ENCODE measurements at regions not wholly inside any gene's neighbourhood (a gene's known extent, or its start where the extent isn't known, plus 50 kb on each side); places are given as distances from the start of the nearest gene placed in this dataset.
"Not testable (repeated sequence)": the region's sequence is repeated elsewhere in the genome, so short reads cannot be mapped to it uniquely, and the experiment has no call there.

DNA sequence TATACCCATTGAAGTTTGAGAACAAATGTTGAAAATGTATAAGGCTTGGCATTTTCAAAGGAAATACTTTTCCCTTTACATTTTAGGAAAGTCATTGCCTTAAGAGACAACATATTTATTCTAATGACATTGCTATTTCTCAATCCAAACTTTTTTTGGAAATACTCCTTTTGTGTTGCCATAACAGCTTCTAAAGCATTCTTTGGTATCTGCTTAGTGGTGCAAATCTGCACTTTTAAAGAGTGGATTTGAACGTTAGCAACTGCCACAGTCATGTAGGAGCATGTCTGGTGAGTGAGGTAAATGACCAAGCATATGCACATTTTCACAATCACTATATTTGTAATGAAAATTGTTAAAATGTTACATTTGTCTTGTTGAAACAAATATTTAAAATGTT lies 124.4 kb upstream of the GORAB start:
- Histone ChIP-seq H3K27ac (ENCODE audit: low read depth, low read length) (no peak overlapping the region), H3K4me1 (ENCODE audit: control insufficient read depth, insufficient read depth, low read length, unreplicated experiment) (peaks cover 20% of the 10 kb centered on the region), H3K27me3 (ENCODE audit: insufficient read depth, low read length) (no peaks in the 10 kb centered on the region), H2AFZ (ENCODE audit: low read length, unreplicated experiment) (no peak overlapping the region), H3K4me3 (ENCODE audit: low read depth, low read length) (no peak overlapping the region), H3K36me3 (ENCODE audit: insufficient read depth, low read length) (no peaks in the 10 kb centered on the region; the same call in 1 of the 2 replicates), H3K79me2 (ENCODE audit: control insufficient read depth, insufficient read depth, low read length, unreplicated experiment) (no peaks in the 10 kb centered on the region)

DNA sequence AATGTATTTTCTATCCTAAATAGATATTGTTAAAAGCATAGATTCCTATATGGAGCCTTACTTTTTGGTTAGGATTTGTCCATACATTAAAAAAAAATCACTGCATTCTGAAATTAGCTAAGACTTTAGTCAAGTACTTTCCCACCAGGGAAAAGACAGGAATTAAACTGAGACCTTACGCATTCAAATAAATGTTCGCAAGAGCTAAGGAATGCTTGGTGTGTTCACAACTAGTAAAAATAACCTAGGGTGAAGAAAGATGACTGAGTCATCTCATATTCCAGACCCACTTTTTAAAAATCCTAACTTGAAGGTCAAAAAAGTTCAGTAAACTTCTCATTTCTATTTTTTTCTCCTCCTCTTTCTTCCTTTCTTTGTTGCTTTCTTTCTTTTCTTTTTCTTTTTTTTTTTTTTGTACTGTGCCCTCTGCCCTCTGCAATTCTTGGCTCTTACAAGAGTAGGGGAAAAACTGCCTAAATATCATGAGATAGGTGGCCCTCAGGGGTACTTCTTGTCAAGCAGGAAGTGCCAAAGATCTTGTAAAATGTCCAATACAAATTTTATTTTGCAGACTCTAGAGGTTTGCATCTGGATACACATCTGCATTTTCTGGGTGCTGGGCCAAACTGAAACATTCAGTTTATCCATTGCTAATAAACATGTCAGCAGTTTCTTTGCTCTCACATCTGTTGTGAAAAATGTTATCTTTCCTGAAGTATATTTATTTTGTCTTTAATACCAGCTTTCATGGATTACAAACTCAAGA lies 121.4 kb upstream of the GORAB start:
- Histone ChIP-seq H3K4me3 (ENCODE audit: low read depth, low read length) (no peak overlapping the region), H2AFZ (ENCODE audit: low read length, unreplicated experiment) (peak overlapping the region; percentile 1), H3K79me2 (ENCODE audit: control insufficient read depth, insufficient read depth, low read length, unreplicated experiment) (no peaks in the 10 kb centered on the region), H3K4me1 (ENCODE audit: control insufficient read depth, insufficient read depth, low read length, unreplicated experiment) (peaks cover 27% of the 10 kb centered on the region), H3K27ac (ENCODE audit: low read depth, low read length) (peak overlapping the region; percentile 84), H3K27me3 (ENCODE audit: insufficient read depth, low read length) (no peaks in the 10 kb centered on the region), H3K36me3 (ENCODE audit: insufficient read depth, low read length) (no peaks in the 10 kb centered on the region)

DNA sequence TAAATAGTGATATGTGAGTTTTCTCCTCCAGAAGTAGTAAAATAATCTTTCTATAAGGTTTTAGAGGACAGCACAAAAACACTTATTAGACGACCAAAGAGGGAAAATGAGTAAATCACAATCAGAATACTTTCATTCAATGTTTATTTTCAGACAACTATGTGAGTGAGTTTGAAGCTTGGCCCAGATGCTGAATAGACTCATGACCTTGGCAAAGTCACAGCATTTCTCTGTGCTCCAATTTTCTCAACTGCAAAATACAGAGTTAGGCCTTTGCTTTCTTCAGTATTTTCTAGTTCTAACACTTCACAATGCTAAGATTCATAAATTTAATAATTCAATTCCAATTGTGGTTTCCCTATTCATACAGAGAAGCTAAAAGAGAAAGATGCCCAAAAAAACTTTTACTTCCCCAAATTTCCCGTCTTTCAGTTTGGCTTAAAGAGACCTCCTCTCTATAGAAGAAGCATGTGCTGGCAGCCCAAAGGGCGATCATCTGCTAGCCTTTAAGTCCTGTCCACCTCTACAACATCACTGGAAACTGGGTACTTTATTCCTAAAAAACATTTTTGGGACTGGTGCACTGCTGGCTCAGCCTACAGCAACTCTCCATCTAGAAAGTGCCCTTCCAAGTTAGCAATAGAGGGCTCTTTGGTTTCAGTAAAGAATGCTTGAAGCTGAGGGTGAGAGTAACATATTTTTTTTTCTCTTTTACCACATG lies 116.8 kb upstream of the GORAB start:
- no peaks in the 10 kb centered on the region for H3K79me2 ChIP-seq (ENCODE audit: control insufficient read depth, insufficient read depth, low read length, unreplicated experiment)
- H3K27ac ChIP-seq (ENCODE audit: low read depth, low read length): peak overlapping the region; percentile 13
- no peak overlapping the region for H3K4me3 ChIP-seq (ENCODE audit: low read depth, low read length)
- H2AFZ ChIP-seq (ENCODE audit: low read length, unreplicated experiment): peak overlapping the region; percentile 79
- peaks cover 25% of the 10 kb centered on the region for H3K4me1 ChIP-seq (ENCODE audit: control insufficient read depth, insufficient read depth, low read length, unreplicated experiment)
- no peaks in the 10 kb centered on the region for H3K36me3 ChIP-seq (ENCODE audit: insufficient read depth, low read length)
- no peaks in the 10 kb centered on the region for H3K27me3 ChIP-seq (ENCODE audit: insufficient read depth, low read length)

DNA sequence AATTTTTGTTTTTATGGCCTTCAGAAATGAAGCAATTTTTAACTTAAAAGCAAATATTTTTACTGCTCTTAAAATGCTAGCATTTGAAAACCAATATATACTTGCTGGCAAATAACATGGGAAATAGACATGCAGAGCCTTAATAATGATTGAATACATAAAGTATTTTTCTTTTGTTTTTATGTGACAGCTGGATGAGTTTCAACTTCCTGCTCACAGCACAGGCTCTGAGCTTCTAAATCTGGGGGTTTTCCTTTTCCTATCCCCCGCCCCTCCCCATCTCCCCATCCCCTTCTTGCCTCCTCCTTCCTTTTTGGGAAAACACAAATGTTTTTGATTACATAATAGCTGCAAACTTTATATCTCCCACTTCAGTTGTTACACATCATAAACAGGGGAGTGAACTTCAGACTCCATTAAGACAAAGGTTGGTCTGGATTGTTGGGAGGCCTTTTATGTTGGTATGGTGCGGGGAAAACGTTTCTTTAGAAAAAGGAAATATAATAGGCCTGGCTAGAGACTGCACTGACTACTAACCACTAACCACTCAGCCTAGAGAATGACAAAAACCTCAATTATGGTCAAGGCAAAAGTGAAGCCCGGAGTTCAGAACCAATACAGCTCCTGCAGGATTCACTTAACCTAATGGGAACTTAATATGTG lies 116.1 kb upstream of the GORAB start:
- no peaks in the 10 kb centered on the region for H3K79me2 ChIP-seq (ENCODE audit: control insufficient read depth, insufficient read depth, low read length, unreplicated experiment)
- no peaks in the 10 kb centered on the region for H3K36me3 ChIP-seq (ENCODE audit: insufficient read depth, low read length)
- H3K4me3 ChIP-seq (ENCODE audit: low read depth, low read length): no peak overlapping the region
- H3K27me3 ChIP-seq (ENCODE audit: insufficient read depth, low read length): no peaks in the 10 kb centered on the region
- H3K4me1 ChIP-seq (ENCODE audit: control insufficient read depth, insufficient read depth, low read length, unreplicated experiment): peaks cover 21% of the 10 kb centered on the region
- peak overlapping the region; percentile 13; the same call in 1 of the 2 replicates for H3K27ac ChIP-seq (ENCODE audit: low read depth, low read length)
- H2AFZ ChIP-seq (ENCODE audit: low read length, unreplicated experiment): peak overlapping the region; percentile 79

DNA sequence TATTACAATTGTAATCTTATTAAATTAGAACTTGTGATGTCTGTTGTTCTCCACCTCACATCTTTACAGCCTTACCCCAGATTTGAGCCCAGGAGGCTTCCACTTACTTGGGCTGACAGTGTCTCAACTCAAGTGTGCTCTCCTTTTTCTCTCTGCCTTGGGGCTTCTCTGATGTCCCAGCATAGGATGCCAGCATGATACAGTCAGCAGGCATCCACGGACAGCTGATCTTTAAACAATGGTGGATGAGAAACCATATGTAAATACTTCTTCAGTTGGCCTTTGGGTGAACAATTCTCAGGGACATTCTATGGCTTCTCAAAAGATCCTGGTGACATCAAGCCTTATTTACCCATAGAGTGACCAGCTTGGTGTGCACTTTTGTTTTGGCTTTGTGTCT lies 107.6 kb upstream of the GORAB start:
- no peak overlapping the region for H3K27ac ChIP-seq (ENCODE audit: low read depth, low read length)
- no peak overlapping the region for H2AFZ ChIP-seq (ENCODE audit: low read length, unreplicated experiment)
- no peak overlapping the region for H3K4me3 ChIP-seq (ENCODE audit: low read depth, low read length)
- no peaks in the 10 kb centered on the region for H3K79me2 ChIP-seq (ENCODE audit: control insufficient read depth, insufficient read depth, low read length, unreplicated experiment)
- H3K36me3 ChIP-seq (ENCODE audit: insufficient read depth, low read length): no peaks in the 10 kb centered on the region
- H3K27me3 ChIP-seq (ENCODE audit: insufficient read depth, low read length): no peaks in the 10 kb centered on the region
- no peaks in the 10 kb centered on the region for H3K4me1 ChIP-seq (ENCODE audit: control insufficient read depth, insufficient read depth, low read length, unreplicated experiment)

DNA sequence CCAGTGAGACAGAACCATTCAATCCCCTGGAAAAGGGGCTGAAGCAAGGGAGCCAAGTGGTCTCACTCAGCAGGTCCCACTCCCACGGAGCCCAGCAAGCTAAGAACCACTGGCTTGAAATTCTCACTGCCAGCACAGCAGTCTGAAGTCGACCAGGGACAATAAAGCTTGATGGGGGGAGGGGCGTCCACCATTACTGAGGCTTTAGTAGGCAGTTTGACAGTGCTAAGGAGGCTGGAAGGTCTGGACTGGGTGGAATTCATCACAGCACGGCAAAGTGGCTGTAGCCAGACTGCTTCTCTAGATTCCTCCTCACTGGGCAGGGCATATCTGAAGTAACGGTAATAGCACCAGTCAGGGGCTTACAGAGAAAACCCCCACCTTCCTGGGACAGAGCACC lies 105.4 kb upstream of the GORAB start:
- no peak overlapping the region for H2AFZ ChIP-seq (ENCODE audit: low read length, unreplicated experiment)

DNA sequence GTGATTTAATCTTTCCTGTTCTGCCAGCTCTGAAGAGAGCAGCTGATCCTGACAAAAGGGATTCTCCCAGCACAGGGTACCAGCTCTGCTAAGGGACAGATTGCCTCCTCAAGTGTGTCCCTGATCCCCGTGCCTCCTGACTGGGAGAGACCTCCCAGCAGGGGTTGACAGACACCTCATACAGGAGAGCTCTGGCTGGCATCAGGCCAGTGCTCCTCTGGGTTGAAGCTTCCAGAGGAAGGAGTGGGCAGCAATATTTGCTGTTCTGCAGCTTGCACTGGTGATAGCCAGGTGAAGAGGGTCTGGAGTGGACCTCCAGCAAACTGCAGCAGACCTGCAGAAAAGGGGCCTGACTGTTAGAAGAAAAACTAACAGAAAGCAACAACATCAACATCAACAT lies 105.0 kb upstream of the GORAB start:
- not testable (repeated sequence) for H3K36me3 ChIP-seq (ENCODE audit: insufficient read depth, low read length); H3K4me1 ChIP-seq (ENCODE audit: control insufficient read depth, insufficient read depth, low read length, unreplicated experiment); H3K79me2 ChIP-seq (ENCODE audit: control insufficient read depth, insufficient read depth, low read length, unreplicated experiment); H3K27me3 ChIP-seq (ENCODE audit: insufficient read depth, low read length); H3K27ac ChIP-seq (ENCODE audit: low read depth, low read length); H3K4me3 ChIP-seq (ENCODE audit: low read depth, low read length); H2AFZ ChIP-seq (ENCODE audit: low read length, unreplicated experiment)

More for the DNA sequence above, 105.4 kb upstream of the GORAB start:
- no peaks in the 10 kb centered on the region for H3K4me1 ChIP-seq (ENCODE audit: control insufficient read depth, insufficient read depth, low read length, unreplicated experiment)
- H3K27me3 ChIP-seq (ENCODE audit: insufficient read depth, low read length): no peaks in the 10 kb centered on the region
- no peaks in the 10 kb centered on the region for H3K79me2 ChIP-seq (ENCODE audit: control insufficient read depth, insufficient read depth, low read length, unreplicated experiment)
- no peak overlapping the region for H3K27ac ChIP-seq (ENCODE audit: low read depth, low read length)
- H3K36me3 ChIP-seq (ENCODE audit: insufficient read depth, low read length): no peaks in the 10 kb centered on the region
- no peak overlapping the region for H3K4me3 ChIP-seq (ENCODE audit: low read depth, low read length)

DNA sequence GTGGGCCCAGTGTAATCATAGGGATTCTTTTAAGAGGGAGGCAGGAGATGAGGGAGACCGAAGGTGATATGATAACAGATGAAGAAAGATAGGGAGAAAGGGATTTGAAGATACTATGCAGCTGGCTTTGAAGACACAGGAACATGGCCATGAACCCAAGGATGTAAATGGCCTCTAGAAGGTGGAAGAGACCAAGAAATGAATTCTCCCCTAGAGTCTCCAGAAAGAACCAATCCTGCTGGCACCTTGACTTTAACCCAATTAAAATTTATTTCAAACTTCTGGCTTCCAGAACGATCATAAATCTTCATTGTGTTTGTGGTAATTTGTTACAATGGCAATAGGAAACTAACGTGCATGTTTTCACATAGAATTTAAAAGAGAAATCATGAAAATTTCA lies 95.0 kb upstream of the GORAB start:
- no peak overlapping the region for H3K4me3 ChIP-seq (ENCODE audit: low read depth, low read length)
- no peaks in the 10 kb centered on the region for H3K4me1 ChIP-seq (ENCODE audit: control insufficient read depth, insufficient read depth, low read length, unreplicated experiment)
- no peaks in the 10 kb centered on the region for H3K79me2 ChIP-seq (ENCODE audit: control insufficient read depth, insufficient read depth, low read length, unreplicated experiment)
- no peak overlapping the region for H3K27ac ChIP-seq (ENCODE audit: low read depth, low read length)
- no peaks in the 10 kb centered on the region for H3K36me3 ChIP-seq (ENCODE audit: insufficient read depth, low read length)
- H2AFZ ChIP-seq (ENCODE audit: low read length, unreplicated experiment): no peak overlapping the region
- H3K27me3 ChIP-seq (ENCODE audit: insufficient read depth, low read length): no peaks in the 10 kb centered on the region

DNA sequence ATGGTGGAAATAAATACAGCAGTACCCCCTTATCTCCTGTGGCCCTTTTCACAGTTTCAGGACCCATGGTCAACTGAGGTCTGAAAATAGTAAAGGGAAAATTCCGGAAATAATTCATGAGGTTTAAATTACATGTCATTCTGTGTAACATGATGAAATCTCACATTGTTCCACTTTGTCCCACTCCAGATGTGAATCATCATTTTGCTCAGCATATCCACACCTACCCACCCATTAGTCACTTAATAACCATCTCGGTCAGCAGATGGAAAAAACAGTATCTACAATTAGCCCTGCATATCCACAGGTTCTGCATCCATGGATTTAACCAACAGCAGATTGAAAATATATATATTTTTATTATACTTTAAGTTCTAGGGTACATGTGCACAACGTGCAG lies 86.9 kb upstream of the GORAB start:
- H3K79me2 ChIP-seq (ENCODE audit: control insufficient read depth, insufficient read depth, low read length, unreplicated experiment): no peaks in the 10 kb centered on the region
- H2AFZ ChIP-seq (ENCODE audit: low read length, unreplicated experiment): no peak overlapping the region
- H3K4me3 ChIP-seq (ENCODE audit: low read depth, low read length): no peak overlapping the region; the same call in 1 of the 2 replicates
- peaks cover 12% of the 10 kb centered on the region for H3K4me1 ChIP-seq (ENCODE audit: control insufficient read depth, insufficient read depth, low read length, unreplicated experiment)
- H3K36me3 ChIP-seq (ENCODE audit: insufficient read depth, low read length): no peaks in the 10 kb centered on the region
- H3K27me3 ChIP-seq (ENCODE audit: insufficient read depth, low read length): no peaks in the 10 kb centered on the region
- peak overlapping the region; percentile 48 for H3K27ac ChIP-seq (ENCODE audit: low read depth, low read length)

DNA sequence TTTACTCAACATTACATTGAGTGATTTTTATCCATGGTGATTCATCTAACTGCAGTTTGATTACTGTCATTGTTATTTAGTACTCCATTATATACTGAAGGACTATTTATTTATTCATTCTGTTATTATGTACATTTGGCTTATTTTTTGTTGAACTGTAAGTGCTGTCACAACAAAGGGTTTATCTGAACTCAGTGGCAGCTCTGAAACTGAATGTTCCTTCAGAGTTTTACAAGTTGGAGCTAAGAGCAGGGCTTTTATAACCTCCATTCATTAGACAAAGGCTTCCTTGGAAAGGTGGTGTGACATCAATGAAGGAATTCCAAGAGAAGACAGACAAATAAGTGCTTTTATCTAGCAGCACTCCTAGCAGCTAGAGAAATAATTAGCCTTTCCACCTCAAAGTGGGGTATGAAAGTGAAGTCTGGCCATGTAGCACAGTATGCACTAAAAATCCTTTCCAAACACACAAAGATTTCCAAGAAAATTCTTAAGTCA lies 83.3 kb upstream of the GORAB start:
- Histone ChIP-seq H3K4me3 (ENCODE audit: low read depth, low read length) (no peak overlapping the region), H2AFZ (ENCODE audit: low read length, unreplicated experiment) (no peak overlapping the region), H3K4me1 (ENCODE audit: control insufficient read depth, insufficient read depth, low read length, unreplicated experiment) (peaks cover 12% of the 10 kb centered on the region), H3K27me3 (ENCODE audit: insufficient read depth, low read length) (no peaks in the 10 kb centered on the region), H3K36me3 (ENCODE audit: insufficient read depth, low read length) (no peaks in the 10 kb centered on the region), H3K27ac (ENCODE audit: low read depth, low read length) (no peak overlapping the region), H3K79me2 (ENCODE audit: control insufficient read depth, insufficient read depth, low read length, unreplicated experiment) (no peaks in the 10 kb centered on the region)
